Kidney capillary endothelial cell (primary cell): ENCODE measurements at regions not wholly inside any gene's neighbourhood (a gene's known extent, or its start where the extent isn't known, plus 50 kb on each side); places are given as distances from the start of the nearest gene placed in this dataset.
"Not testable (repeated sequence)": the region's sequence is repeated elsewhere in the genome, so short reads cannot be mapped to it uniquely, and the experiment has no call there.

Experiments used
- DNase-seq: peaks from one replicate; pipeline ENCODE4 v3.0.0-alpha.2; 2018; ENCODE audit warnings: low spot score

- no peak for DNase-seq
These were observed 103.4 kb downstream of the SHOX start for GRCh38 chrX:733961-734360.

DNA sequence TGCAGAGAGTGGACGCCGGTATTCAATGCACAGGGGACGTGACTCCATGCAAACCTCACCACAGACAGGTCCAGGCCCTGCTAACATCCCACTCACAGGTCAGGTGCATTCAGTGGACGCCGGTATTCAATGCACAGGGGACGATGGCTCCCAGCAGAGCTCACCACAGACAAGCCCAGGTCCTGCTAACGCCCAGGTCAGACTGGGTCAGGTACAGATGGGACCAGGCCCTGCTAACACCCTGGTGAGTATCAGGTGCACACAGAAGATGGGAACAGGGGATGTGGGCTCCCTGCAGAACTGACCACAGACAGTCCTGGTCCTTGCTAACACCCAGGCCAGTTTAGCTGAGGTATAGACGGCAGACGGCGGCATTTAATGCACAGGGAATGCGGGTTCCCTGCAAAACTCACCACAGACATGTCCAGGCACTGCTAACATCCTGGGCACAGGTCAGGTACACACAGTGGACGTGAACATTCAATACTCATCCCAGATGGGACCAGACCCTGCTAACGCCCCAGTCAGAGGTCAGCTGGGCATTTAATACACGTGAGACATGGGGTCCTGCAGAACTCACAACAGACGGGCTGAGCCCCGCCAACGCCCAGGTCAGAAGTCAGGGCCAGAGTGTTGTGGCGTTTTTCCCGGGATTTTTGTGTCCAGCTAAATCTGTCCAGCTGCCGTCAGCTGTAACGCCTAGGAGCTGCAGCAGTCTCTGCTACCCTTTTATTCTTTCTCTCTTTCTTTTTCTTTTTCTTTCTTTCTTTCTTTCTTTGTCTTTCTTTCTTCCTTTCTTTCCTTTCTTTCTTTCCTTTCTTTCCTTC is 99.2 kb downstream of the SHOX start:
- no peak for DNase-seq

DNA sequence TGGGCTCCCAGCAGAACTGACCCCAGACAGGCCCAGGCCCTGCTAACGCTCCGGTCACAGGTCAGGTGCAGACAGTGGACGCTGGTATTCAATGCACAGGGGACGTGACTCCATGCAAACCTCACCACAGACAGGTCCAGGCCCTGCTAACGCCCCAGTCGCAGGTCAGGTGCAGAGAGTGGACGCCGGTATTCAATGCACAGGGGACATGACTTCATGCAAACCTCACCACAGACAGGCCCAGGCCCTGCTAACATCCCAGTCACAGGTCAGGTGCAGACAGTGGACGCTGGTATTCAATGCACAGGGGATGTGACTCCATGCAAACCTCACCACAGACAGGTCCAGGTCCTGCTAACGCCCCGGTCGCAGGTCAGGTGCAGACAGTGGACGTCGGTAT is 98.5 kb downstream of the SHOX start:
- not testable (repeated sequence) for DNase-seq

- DNase-seq = not testable (repeated sequence)
These were observed 98.0 kb downstream of the SHOX start for GRCh38 chrX:728639-729038.

- no peak for DNase-seq
These were observed 97.4 kb downstream of the SHOX start for GRCh38 chrX:727738-728621.

DNA sequence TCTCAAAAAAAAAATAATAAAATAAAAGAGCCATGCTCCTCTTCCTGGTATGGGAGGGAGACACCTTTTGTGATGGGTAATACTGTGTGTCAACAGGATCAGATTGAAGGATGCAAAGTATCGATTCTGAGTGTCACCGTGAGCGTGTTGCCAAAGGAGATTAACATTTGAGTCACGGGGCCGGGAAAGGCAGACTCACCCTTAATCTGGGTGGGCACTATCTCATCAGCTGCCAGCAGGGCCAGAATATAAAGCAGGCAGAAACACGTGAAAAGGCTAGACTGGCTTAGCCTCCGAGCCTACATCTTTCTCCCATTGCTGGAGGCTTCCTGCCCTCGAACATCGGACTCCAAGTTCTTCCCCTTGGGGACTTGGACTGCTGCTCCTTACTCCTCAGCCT is 95.4 kb downstream of the SHOX start:
- DNase-seq = no peak

DNA sequence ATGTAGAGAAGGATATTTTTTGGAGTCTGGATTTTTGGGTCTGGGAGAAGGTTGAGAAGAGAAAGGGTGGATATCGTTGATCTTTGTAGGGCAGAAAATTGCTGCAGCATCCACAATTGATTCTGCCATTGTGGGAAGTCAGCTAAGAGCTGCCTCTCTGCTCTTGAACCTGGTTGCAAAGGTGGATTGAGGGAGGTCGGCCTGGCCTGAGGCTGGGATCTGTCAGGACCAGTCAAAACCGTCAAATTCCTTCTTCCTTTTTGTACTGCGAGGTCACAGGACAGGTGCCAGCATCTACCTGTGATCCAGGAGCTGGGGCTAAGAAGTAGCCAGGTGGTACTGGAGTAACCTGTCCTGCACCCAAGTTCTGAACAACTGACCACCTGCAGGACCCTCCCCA is 93.7 kb downstream of the SHOX start:
- no peak for DNase-seq

DNA sequence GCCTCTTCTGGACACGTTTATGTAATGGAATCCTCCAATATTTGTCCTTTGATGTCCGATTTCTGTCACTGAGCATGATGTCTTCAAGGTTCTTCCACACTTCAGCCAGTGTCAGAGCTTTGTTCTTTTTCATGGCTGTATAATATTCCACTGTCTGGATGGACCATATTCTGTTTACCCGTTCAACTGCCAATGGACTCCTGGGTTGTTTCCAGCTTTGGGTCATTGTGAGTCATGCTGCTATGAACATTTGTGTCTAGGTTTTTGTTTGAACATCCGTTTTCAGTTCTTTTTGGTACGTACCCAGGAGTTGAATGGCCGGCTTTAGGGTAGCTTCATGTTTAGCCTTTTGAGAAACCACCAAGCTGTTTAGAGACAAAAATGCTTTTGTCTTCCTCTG is 93.2 kb downstream of the SHOX start:
- DNase-seq = no peak

- no peak for DNase-seq
These were observed 90.8 kb downstream of the SHOX start for GRCh38 chrX:721354-721753.

DNA sequence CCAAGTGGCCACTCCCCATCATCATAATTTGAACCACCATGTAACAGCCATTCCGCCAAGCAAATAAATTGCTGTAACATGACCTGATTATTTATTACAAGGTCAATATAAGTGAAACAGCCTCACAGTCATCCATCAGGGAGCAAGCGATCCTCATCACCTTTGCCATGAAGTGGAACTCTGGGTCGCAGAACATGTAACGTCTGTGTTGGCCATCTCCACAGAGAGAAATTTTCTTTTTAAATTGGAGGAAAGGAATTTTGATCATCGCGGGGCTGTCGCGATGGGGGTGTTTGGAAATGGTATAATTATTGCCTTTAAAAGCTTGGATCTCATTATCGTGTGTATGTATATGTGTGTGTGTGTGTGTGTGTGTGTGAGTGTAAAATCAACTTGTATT is 90.2 kb downstream of the SHOX start:
- no peak for DNase-seq

- no peak for DNase-seq
These were observed 89.7 kb downstream of the SHOX start for GRCh38 chrX:720250-720649.

GRCh38 chrX:716136-716535 is 85.5 kb downstream of the SHOX start:
- no peak for DNase-seq

- no peak for DNase-seq
These were observed 83.5 kb downstream of the SHOX start for GRCh38 chrX:714131-714530.
